NCI-H345 (cell line): ENCODE measurements at regions not wholly inside any gene's neighbourhood (a gene's known extent, or its start where the extent isn't known, plus 50 kb on each side); places are given as distances from the start of the nearest gene placed in this dataset.
"Not testable (repeated sequence)": the region's sequence is repeated elsewhere in the genome, so short reads cannot be mapped to it uniquely, and the experiment has no call there.

Experiments used
- DNase-seq: peaks from one replicate; lab custom pipeline; 2025; lab: John Stamatoyannopoulos, UW

- DNase-seq, result no peak
Measured at GRCh38 chr2:38146907-38147307, 71.0 kb upstream of the CYP1B1 start.

- no peak for DNase-seq
Measured at GRCh38 chr2:38146275-38146906, 70.4 kb upstream of the CYP1B1 start.

- DNase-seq, result no peak
Measured at GRCh38 chr2:38145236-38145635, 69.3 kb upstream of the CYP1B1 start.

- DNase-seq, result no peak
Measured at GRCh38 chr2:38142627-38143026, 66.7 kb upstream of the CYP1B1 start.

GRCh38 chr2:38141501-38141900 is 65.5 kb upstream of the CYP1B1 start:
- DNase-seq, result no peak

GRCh38 chr2:38138996-38139395 is 63.0 kb upstream of the CYP1B1 start:
- no peak for DNase-seq

- no peak for DNase-seq
Measured at GRCh38 chr2:38138419-38138818, 62.5 kb upstream of the CYP1B1 start.

GRCh38 chr2:38137958-38138357 is 62.0 kb upstream of the CYP1B1 start:
- not testable (repeated sequence) for DNase-seq

GRCh38 chr2:38131676-38132075 is 55.7 kb upstream of the CYP1B1 start:
- DNase-seq, result no peak

GRCh38 chr2:38130876-38131275 is 54.9 kb upstream of the CYP1B1 start:
- DNase-seq, result no peak

- no peak for DNase-seq
Measured at GRCh38 chr2:38129987-38130386, 54.0 kb upstream of the CYP1B1 start.

- DNase-seq, result no peak
Measured at GRCh38 chr2:38129481-38129880, 53.5 kb upstream of the CYP1B1 start.

- DNase-seq, result no peak
Measured at GRCh38 chr2:38128653-38129052, 52.7 kb upstream of the CYP1B1 start.

GRCh38 chr2:38127277-38127676 is 51.3 kb upstream of the CYP1B1 start:
- DNase-seq, result no peak

- DNase-seq, result no peak
Measured at GRCh38 chr2:38125842-38126241, 49.9 kb upstream of the CYP1B1 start.
